HG03103 (cell line): ENCODE measurements at regions not wholly inside any gene's neighbourhood (a gene's known extent, or its start where the extent isn't known, plus 50 kb on each side); places are given as distances from the start of the nearest gene placed in this dataset.

Source experiments
- ATAC-seq: cut with Tn5 transposase; IDR thresholded peaks from one replicate; pipeline ENCODE4 v1.9.1; 2021; ENCODE audit warnings: low read depth; ENCODE audit not compliant: unreplicated experiment

- no peak for ATAC-seq
Measured at GRCh38 chr12:28811457-28811856, 337.6 kb upstream of the FAR2 start.

GRCh38 chr12:28814246-28814645, 334.8 kb upstream of the FAR2 start:
- no peak for ATAC-seq

- ATAC-seq, result no peak
Measured at GRCh38 chr12:28817524-28817923, 331.6 kb upstream of the FAR2 start.

GRCh38 chr12:28824193-28824846, 324.8 kb upstream of the FAR2 start:
- no peak for ATAC-seq

- no peak for ATAC-seq
Measured at GRCh38 chr12:28824849-28825248, 324.2 kb upstream of the FAR2 start.

- ATAC-seq, result no peak
Measured at GRCh38 chr12:28826766-28827165, 322.3 kb upstream of the FAR2 start.

GRCh38 chr12:28827861-28828260, 321.2 kb upstream of the FAR2 start:
- no peak for ATAC-seq

GRCh38 chr12:28828318-28828717, 320.8 kb upstream of the FAR2 start:
- no peak for ATAC-seq

- no peak for ATAC-seq
Measured at GRCh38 chr12:28830491-28830890, 318.6 kb upstream of the FAR2 start.

- ATAC-seq, result no peak
Measured at GRCh38 chr12:28844718-28845117, 304.4 kb upstream of the FAR2 start.

- no peak for ATAC-seq
Measured at GRCh38 chr12:28851781-28852180, 297.3 kb upstream of the FAR2 start.

GRCh38 chr12:28855761-28856310, 293.2 kb upstream of the FAR2 start:
- ATAC-seq, result no peak

- ATAC-seq, result no peak
Measured at GRCh38 chr12:28857369-28857768, 291.7 kb upstream of the FAR2 start.

- ATAC-seq, result no peak
Measured at GRCh38 chr12:28859551-28859950, 289.5 kb upstream of the FAR2 start.

- no peak for ATAC-seq
Measured at GRCh38 chr12:28865776-28866175, 283.3 kb upstream of the FAR2 start.

GRCh38 chr12:28866296-28866695, 282.8 kb upstream of the FAR2 start:
- ATAC-seq, result no peak

GRCh38 chr12:28866715-28867503, 282.2 kb upstream of the FAR2 start:
- ATAC-seq, result no peak

GRCh38 chr12:28868414-28868813, 280.7 kb upstream of the FAR2 start:
- ATAC-seq, result no peak

GRCh38 chr12:28869197-28869596, 279.9 kb upstream of the FAR2 start:
- ATAC-seq, result no peak

- no peak for ATAC-seq
Measured at GRCh38 chr12:28870839-28871440, 278.1 kb upstream of the FAR2 start.

- peak; percentile 73 for ATAC-seq
Measured at GRCh38 chr12:28872654-28873268, 276.3 kb upstream of the FAR2 start.
